NCI-H2107 (cell line): ENCODE measurements at regions not wholly inside any gene's neighbourhood (a gene's known extent, or its start where the extent isn't known, plus 50 kb on each side); places are given as distances from the start of the nearest gene placed in this dataset.
"Not testable (repeated sequence)": the region's sequence is repeated elsewhere in the genome, so short reads cannot be mapped to it uniquely, and the experiment has no call there.

Source experiments
- DNase-seq: peaks from one replicate; lab custom pipeline; 2025; lab: John Stamatoyannopoulos, UW

DNA sequence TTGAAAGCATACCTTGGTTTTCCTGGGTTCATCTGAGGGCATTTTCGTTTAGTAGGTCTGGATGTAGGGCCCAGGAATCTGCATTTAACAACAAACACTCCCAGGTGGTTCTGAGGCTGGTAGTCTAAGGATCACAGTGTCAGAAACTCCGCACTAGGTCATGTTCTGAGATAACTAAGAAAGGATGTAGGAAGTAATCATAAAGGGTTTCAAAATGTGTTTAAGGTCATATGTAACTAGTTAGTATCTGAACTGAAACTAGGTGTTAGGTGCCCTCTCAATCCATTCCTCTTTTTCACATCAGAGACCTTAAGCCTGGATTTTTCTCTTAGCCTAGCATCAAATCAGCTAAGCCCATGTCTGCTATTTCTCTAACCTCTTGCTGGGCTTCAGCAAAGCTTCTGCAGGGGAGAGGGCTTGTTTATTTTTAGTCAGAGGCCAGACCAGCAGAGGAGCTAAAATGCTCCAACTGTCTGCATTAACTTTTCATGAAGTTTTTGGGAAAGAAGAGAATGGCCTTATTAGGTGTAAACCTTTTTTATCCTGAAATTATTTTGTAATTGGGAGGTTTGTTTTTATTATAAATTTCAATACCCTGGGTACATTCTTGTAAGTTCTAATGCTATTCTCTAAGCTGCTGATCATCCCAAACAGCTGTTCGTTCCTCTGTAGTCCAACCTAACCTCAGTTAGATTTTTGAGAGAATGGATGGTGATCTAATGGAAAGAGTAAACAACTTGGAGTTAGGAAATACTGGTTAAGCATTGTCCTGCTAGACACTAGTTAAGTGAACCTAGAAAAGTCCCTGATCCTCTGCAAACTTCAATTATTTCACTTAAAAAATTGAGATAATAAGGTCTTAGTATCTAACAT is 262.8 kb upstream of the RFC3 start:
- no peak for DNase-seq

DNA sequence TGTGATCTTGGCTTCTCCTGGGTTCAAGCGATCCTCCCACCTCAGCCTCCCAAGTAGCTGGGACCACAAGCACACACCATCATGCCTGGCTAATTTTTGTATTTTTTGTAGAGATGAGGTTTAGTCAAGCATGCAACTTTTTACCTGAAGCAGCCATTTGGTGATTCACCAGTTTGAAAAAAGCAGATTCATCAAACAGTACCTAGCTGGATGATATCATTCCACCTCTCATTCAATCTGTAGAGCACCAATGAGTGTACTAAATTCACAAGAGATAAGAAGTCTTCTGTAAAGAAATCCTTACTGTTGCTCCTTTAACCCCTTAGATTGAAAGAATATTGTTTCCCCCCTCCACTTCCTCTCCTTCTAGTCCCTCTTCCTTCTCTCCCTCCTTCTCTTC is 261.1 kb upstream of the RFC3 start:
- DNase-seq = no peak

DNA sequence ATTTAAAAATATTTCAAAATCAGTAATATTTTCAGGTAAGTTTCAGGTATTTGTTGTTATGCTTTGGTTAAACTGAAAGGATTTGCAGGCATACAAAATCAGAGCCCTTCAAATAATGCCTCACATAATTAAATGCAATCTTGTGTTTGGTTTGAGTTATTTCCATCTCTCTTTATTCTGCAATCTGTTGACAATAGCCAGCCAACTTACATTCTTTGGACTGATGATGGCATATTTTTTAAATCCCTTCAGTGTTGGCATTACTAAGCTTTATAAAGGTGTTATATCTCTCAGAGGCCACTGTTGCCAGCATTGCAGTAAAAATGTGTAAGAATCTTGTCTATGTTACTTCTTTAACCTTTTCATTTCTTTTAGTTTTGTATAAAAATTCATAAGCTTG is 257.2 kb upstream of the RFC3 start:
- DNase-seq = no peak

DNA sequence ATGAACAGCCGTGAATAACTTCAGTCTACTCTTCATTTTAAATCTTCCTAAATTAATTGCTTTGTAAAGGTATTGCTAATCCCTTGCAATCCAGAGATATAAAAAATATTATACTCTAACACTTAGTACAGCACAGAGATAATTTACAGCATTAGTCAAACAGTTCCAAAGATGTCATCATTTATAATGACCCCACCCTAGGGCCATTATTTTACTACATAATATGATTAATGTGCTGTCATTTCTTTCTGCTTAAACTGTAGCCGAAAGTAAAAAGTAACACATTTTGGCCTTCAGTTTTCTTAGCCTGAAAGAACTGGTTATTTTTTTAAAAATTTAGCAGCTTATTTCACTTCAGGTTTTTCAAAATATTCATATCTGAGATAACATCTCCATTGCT is 256.3 kb upstream of the RFC3 start:
- DNase-seq = no peak

DNA sequence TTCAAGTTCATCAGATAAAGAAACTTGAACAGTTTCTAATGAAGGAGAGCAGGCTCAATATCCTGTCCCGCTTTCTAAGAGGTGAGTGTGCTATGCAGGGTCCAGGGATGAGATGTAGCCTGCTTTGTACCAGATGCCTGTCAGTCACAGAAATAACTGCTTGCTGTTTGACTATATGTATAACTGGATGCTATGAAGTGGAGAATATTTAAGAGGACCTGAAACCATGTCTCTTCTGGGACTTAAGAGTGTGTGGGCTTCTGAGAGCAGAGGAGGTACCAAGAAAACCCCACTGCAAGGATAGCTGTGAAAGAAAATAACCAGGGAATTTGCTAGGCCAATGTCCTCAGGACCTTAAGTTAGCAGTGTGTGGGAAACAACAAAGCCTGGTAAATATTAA is 246.3 kb upstream of the RFC3 start:
- no peak for DNase-seq

DNA sequence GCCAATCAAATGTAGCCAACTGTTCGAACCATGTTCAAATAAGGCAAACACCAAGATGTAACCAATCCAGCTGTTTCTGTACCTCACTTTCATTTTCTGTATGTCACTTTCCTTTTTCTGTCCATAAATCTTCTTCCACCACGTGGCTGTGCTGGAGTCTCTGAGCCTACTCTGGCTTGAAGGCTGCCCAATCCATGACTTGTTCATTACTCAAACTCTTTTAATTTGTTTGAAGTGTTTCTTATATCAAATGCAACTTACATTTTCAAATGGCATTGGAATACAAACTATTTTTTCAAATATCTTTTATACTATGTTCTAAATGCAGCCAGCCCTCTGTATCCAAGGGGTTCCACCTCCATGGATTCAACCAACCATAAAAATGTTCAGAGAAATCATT is 245.6 kb upstream of the RFC3 start:
- not testable (repeated sequence) for DNase-seq

DNA sequence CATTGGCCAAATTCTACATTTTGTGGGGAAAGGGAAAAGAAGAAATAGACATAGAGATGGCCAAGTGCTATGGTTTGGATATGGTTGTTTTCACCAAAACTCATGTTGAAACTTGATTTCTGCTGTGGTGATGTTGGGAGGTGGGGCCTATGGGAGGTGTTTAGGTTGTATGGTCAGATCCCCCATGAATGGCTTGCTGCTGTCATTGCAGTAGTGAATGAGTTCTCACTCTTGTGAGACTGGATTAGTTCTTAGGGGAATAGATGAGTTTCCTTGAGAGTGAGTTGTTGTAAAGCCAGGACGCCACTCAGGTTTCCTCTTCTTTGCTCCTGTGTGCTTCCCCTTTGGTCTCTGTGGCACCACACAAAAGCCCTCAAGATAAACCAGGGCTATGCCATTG is 242.6 kb upstream of the RFC3 start:
- DNase-seq = no peak

DNA sequence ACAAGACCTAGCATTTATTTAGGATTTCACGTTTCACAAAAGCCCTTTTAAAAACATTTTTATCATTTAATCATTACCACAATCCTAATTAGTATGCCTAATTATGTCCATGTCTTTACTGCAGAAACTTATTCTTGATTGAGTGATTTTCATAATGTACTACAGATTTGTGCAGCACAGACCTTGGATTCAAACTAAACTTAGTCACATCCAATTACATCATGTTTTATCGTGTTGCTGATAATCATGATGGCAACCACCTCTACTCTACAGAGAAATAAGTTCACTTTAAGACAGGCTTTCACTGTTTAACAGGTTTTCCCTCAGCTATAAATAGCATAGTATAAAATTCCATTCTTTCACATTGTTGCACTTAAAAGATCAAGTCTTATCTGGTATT is 240.9 kb upstream of the RFC3 start:
- no peak for DNase-seq

DNA sequence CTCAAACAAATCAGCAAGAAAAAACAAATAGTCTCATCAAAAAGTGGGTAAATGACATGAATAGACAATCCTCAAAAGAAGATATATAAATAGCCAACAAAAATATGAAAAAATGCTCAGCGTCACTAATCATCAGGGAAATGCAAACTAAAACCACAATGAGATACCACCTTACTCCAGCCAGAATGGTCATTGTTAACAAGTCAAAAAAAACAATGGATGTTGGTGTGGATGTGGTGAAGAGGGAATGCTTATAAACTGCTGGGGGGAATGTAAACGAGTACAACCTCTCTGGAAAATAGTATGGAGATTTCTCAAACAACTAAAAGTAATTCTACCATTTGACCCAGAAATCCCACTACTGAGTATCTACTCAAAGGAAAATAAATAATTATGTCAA is 239.2 kb upstream of the RFC3 start:
- no peak for DNase-seq

DNA sequence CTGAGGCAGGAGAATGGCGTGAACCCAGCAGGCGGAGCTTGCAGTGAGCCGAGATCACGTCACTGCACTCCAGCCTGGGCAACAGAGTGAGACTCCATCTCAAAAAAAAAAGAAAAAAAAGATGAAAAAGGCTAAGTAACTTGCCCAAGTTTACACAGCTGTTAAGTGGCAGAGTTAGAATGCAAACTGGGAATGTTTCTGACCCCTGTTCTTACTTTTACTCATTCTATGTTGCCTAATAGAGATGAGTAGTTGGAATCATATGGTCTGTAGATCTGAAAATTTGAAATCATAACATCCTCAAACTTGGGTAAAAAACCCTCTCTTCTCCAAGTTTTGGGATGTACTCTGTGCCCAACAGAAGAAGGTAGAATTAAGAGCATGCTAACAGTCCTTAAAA is 235.8 kb upstream of the RFC3 start:
- no peak for DNase-seq

DNA sequence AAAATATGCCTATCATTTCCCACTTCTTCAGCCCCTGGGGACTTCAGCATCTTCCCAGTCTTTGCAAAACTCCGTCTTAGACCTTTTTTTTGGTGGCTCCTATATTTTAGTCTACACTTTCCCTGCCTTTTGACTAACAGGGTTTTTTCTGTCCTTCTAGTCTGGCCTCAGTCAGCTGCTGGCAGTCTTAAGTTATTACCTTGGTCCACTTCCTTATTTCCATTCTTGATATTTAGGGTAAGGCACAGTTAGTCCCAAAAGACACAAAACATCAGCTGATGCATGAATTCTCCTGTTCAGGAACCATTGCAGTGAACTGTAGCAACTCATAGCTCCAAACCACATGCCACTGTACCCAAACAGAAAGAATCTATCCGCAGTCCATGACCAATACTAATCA is 234.6 kb upstream of the RFC3 start:
- no peak for DNase-seq

DNA sequence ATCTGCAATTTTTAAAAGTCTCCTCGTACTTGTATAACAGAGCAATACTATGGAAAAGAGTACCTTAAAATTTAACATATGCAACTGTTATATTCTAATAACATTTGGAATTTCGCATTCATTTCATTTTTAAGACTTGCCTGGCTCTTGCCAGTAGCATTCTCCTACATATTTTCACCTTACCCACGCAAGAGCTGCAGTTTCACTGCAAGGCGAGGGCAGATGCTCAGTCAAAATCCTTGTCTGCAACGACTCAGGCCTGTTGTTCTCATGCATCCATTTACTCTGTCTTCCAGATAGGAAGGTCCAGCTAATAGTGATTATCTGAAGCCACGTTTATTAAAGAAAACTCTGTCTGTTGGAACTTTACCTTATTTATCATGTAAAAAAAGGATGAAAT is 227.0 kb upstream of the RFC3 start:
- no peak for DNase-seq

DNA sequence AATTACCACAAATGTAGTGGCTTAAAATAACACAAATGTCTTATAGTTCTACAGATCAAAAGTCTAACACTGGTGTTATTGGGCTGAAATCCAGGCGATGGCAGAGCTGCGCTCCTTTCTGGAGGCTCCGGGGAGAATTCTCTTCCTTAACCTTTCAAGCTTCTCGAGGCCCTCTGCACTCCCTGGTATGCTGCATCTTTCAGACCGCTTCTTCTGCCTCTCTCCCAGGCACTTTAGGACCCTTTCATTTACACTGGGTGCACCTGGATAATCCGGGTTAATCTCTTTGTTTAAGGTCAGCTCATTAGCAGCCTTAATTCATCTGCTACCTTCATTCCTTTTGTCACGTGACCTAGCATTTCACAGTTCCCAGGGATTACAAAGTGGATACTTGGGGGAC is 211.3 kb upstream of the RFC3 start:
- no peak for DNase-seq

DNA sequence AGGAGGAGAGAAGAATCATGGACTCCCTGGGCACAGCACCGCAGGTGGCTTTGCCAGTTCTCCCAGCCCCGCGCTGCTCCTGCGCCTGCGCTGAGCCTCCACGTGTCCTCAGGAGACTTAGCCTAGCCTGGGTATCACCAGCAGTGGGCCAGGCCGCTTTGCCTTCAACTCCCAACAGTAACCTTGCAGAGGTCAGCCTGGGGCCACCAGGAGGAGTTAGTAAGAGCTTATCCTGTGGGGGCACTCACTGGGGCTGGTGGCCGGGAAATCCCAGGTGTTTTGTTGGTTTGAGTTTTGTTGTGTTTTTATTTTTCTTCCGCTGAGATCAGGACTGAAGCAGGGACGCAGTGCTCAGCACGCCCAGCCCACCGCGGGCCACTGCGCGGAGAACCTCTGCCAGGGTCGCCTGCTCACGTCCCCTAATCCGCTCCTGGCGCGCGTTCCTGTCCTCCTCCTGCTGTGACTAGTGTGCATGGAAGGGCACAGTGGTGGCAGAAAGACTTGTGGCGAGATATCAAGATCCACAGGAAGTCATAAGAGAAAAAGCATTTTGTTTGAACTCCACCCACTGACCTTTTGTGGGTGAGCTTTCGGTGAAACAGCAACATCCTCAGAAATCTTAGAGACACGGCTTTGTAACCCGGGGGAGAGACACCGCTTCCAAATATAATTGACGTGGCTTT is 207.4 kb upstream of the RFC3 start:
- peak; percentile 66 for DNase-seq

DNA sequence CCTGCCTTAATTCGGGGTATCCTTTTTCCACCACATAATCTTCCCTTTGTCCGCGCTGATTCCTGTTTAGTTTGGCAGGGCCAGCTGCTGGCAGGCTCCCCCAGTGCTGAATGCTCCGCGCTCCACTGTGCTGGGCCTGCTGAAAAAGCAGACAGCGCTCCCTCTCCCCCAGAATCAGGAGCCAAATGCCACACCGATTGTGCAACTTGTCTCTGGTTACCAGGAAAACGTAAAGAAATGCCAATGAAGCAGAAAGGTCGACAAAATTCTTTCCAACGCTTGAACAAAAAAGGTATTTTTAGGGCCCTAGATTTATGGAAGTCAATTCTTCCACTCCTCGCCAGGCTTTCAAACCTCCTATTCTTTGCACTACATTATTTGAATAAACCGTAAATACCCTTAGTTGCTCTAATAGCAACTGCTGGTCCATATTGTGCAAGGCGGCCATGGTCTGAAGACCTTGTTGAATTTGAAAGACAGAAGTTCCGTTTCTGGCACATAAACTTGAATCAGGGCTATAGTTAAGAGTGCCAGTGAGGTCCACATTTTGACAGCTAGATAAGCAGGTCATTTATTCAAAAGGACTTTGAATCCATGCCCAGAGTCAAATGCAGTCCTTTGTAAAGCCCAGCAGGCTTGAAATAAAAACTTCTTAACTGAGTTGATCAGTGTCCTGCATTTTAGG is 206.7 kb upstream of the RFC3 start:
- no peak for DNase-seq

DNA sequence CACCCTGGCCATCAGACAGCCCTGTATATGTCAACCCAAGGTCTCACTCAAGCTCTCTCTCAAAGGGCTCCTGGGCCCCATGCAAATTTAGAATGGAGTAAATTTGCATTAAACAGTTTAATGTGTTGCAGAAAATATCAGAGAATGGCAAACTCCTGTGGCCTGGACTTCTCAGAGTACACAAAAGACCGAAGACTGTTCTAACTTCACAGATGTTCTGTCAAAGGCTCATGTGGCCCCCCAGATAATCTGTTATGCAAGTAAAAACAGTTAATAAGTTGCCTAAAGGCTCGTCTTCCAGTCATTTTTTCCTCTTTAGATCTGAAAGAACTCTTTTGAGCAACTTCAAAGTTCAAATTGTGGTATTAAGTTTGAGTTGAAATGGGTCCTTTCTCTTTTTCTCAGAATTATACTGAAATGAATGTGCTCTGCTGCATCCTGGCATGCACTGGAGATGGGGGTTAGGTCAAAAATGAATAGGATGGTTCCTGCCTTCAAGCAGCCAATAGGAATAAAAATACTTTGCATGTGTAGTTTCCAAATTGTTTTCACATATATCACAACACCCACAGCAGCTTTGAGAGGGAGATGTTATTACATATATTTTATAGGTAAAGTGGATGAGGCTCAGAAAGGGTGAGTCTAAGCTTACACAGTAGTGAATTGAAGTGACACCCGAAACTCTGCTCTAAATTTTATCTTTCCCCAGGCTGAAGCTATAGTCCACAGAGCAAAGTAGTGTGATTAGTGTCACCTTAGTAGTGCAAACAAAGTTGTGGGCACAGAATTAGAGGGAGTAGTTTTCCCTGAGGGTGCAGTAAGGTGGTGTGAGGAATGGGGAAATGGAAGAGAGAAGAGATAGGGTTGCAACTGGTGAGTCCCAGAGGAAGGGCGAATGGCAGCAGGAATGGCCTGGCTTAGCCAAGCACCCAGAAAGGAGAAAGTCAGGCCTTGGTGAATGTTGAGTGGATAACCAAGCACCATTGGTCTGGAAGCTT is 205.0 kb upstream of the RFC3 start:
- no peak for DNase-seq

DNA sequence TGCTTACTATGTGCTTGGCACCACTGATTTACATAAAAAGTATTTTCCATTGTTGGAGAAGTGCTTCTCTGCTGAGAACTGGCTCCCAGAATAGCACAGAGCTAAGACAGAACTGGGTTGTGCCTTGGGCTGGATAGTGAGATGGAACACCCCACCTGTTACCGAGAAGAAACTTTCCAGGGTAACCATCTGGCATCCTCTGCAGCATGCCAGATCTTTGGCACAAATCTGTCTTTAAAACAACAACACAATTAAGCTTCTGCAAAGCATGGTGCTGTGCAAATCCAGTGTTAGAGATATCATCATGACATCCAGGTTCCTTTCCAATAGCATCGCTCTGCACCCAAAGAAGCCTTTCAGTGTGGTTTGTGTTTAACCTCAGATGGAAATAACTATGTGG is 202.5 kb upstream of the RFC3 start:
- DNase-seq = no peak

DNA sequence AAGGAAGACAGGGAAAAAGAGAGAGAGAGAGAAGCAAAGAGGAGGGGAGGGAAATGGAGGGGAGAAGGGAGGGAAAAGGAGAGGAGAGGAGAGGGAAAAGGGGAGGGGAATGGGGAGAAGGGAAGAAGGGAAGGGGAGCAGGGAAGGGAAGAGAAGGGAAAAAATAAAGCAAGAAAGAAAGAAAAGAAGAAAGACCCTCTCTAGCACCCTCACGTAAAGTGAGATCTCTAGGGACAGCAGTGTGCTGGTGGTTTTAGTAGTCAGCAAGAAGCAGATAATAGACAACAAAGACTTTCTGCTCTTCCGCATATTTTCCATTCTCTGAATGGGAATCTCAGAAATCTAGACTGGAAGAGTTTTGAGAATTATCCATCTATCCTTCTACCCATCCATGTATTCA is 201.8 kb upstream of the RFC3 start:
- DNase-seq = no peak

DNA sequence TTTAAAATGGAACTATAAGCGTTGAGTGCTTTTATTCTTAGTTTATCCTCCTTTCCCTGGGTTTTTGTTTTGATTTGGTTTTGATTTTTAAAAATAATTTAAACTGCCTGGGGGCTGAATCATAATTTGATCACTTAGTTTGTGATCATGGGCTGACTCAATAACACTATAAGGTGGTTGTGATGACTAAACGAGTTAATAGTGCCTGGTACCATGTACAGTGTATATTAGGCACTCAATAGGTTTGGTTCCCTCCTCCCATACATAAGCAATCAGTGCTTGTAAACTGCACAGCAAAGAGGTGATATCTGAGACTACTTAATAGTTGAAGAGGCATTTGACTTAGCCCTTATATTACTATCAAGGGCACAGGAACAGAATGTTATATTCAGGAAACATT is 200.9 kb upstream of the RFC3 start:
- no peak for DNase-seq

DNA sequence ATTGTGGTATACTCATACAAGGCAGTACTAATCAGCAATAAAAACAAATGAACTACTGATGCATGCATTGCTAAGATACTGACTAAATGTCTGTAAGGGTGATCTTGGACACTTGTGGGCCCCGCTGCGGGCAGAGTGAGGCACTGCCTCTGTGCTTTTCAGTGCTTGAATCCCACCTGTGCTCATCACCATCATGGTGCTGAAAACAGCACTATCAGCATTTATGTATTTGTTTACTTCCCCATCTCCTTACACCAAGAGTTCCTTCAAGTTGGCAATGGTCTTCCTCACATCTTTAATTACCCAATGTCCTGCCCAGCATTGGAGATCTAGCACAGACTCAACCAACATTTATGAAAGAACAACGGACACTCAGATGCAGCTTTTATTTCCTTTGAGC is 193.7 kb upstream of the RFC3 start:
- DNase-seq = no peak

DNA sequence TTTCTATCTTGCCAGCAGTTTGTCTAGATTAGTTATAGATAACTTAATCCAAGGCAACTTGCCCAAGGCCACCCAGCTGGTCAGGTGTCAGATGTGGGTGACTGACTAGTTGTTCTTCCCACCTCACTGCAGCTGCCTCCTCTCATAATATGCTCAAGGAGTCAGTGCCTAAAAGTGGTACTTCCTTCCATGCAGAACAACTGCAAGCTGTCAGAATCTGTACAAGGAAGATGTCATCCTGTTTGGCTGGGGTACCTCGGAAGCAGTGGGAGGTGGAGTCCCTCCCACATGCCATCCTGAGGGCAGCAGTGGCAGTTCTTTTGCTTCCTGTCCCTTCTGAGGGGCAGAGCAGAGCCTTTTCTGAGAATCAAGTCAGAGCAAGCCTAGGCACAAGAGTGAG is 193.2 kb upstream of the RFC3 start:
- DNase-seq = no peak

DNA sequence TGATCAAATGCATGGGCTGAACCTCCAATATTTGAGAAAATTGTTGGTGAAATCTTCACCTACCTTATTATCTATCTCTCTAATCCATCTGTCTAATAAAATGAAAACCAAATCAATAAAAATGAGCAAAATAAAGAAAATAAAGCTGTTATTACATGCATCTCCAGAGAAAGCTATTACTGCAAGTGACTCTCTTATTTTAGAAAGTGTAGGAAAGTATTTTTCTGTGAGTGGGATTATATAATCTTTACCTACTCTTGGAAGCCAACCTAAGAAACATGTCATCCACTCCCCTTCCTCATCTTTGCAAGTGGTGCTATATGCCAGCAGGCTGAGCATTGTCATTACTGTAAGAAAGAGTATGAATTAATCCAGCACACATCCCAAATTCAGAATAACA is 191.5 kb upstream of the RFC3 start:
- no peak for DNase-seq
